Esophagus mucosa (tissue), 1 donor: ENCODE measurements at regions not wholly inside any gene's neighbourhood (a gene's known extent, or its start where the extent isn't known, plus 50 kb on each side); places are given as distances from the start of the nearest gene placed in this dataset.

Experiments used
- ATAC-seq: fragments of 200-7000 bp; cut with Tn5 transposase; one replicate; pipeline ENCODE4 v1.9.1; 2020
- donor health status: DM: yes; HTN: yes; CAD: no.

- no peak for ATAC-seq
Measured at GRCh38 chr15:45743426-45744235, 108.8 kb downstream of the SQOR start.

- ATAC-seq: no peak
Measured at GRCh38 chr15:45744236-45744589, 109.4 kb downstream of the SQOR start.

GRCh38 chr15:45747426-45747825, 112.6 kb downstream of the SQOR start:
- no peak for ATAC-seq

- no peak for ATAC-seq
Measured at GRCh38 chr15:45751629-45752028, 116.8 kb downstream of the SQOR start.

- ATAC-seq: no peak
Measured at GRCh38 chr15:45759936-45760335, 125.1 kb downstream of the SQOR start.

- ATAC-seq: no peak
Measured at GRCh38 chr15:45762726-45763125, 127.9 kb downstream of the SQOR start.

- ATAC-seq: no peak
Measured at GRCh38 chr15:45763170-45763869, 128.5 kb downstream of the SQOR start.

- no peak for ATAC-seq
Measured at GRCh38 chr15:45773149-45773548, 138.3 kb downstream of the SQOR start.

- no peak for ATAC-seq
Measured at GRCh38 chr15:45776772-45777171, 141.9 kb downstream of the SQOR start.

GRCh38 chr15:45777781-45778180, 143.0 kb downstream of the SQOR start:
- peak; percentile 43 for ATAC-seq

GRCh38 chr15:45780352-45780751, 145.5 kb downstream of the SQOR start:
- no peak for ATAC-seq

- ATAC-seq: no peak
Measured at GRCh38 chr15:45784656-45785055, 149.8 kb downstream of the SQOR start.

- ATAC-seq: no peak
Measured at GRCh38 chr15:45785897-45786296, 151.1 kb downstream of the SQOR start.

- no peak for ATAC-seq
Measured at GRCh38 chr15:45790325-45790943, 155.6 kb downstream of the SQOR start.

- no peak for ATAC-seq
Measured at GRCh38 chr15:45794304-45794703, 159.5 kb downstream of the SQOR start.

- ATAC-seq: no peak
Measured at GRCh38 chr15:45794712-45795439, 160.0 kb downstream of the SQOR start.

- ATAC-seq: peak; percentile 66
Measured at GRCh38 chr15:45795440-45796069, 160.7 kb downstream of the SQOR start.

- ATAC-seq: no peak
Measured at GRCh38 chr15:45796433-45796832, 161.6 kb downstream of the SQOR start.

GRCh38 chr15:45799508-45799907, 164.7 kb downstream of the SQOR start:
- no peak for ATAC-seq

- ATAC-seq: no peak
Measured at GRCh38 chr15:45801543-45801942, 166.7 kb downstream of the SQOR start.

GRCh38 chr15:45802140-45802539, 167.3 kb downstream of the SQOR start:
- no peak for ATAC-seq

- ATAC-seq: no peak
Measured at GRCh38 chr15:45804028-45804427, 169.2 kb downstream of the SQOR start.

- no peak for ATAC-seq
Measured at GRCh38 chr15:45810201-45810600, 175.4 kb downstream of the SQOR start.
